Heart right ventricle (tissue), 16 donors: ENCODE measurements at regions not wholly inside any gene's neighbourhood (a gene's known extent, or its start where the extent isn't known, plus 50 kb on each side); places are given as distances from the start of the nearest gene placed in this dataset.
A peak's percentile ranks its signal among the peaks of the same experiment; 100 is the strongest.

Experiments used
- ATAC-seq, 8 donors: fragments of 200-7000 bp; cut with Tn5 transposase; one replicate each; pipeline ENCODE4 v1.9.1; 2020; ENCODE audit warnings: mild to moderate bottlenecking in 8 of 8, moderate library complexity in 8 of 8, moderate number of reproducible peaks in 1 of 8
- DNase-seq, 2 donors: peaks; one replicate each; pipeline ENCODE4 v3.0.0-alpha.2; 2020
- H3K27ac ChIP-seq, 10 donors: fragments of 200-600 bp; sonication (generic) in 2 of 10; one replicate each; pipeline versions ENCODE4 v1.5.0 to v1.8.0; 2020 to 2022; ENCODE audit warnings: mild to moderate bottlenecking in 3 of 10
- H3K27me3 ChIP-seq, 7 donors: fragments of 200-600 bp; one replicate each; pipeline ENCODE4 v1.8.0; 2021 to 2022; ENCODE audit warnings: mild to moderate bottlenecking in 2 of 7
- H3K36me3 ChIP-seq, 9 donors: fragments of 200-600 bp; sonication (generic) in 1 of 9; one replicate each; pipeline versions ENCODE4 v1.5.0 to v1.8.0; 2020 to 2022; ENCODE audit warnings: mild to moderate bottlenecking in 2 of 9
- H3K4me1 ChIP-seq, 9 donors: fragments of 200-600 bp; sonication (generic) in 1 of 9; one replicate each; pipeline versions ENCODE4 v1.5.0 to v1.8.0; 2020 to 2022; ENCODE audit warnings: mild to moderate bottlenecking in 4 of 9
- H3K4me3 ChIP-seq, 10 donors: fragments of 200-600 bp; sonication (generic) in 2 of 10; one replicate each; pipeline versions ENCODE4 v1.5.0 to v1.8.0; 2020 to 2022; ENCODE audit warnings: mild to moderate bottlenecking in 7 of 10, moderate library complexity in 2 of 10
- H3K9me3 ChIP-seq, 11 donors: fragments of 200-600 bp in 10 of 11; sonication (generic) in 2 of 11; one replicate each; pipeline versions ENCODE4 v1.5.0 to v1.8.0; 2013 to 2022; ENCODE audit warnings: mild to moderate bottlenecking in 2 of 11, control low read depth in 1 of 11, moderate library complexity in 1 of 11
- WGBS, 2 donors: extraction: QIAGEN DNeasy Blood & Tissue Kit; methylation state at CpG; one replicate each; pipeline ENCODE4 v1.1.7; 2013; ENCODE audit warnings: inconsistent platforms in 1 of 2; 5-methylcytosine and 5-hydroxymethylcytosine counted together
- intact Hi-C, 10 donors: fragments of 100-400 bp; cut with DNase I; formaldehyde crosslinking; loops; one replicate each; pipeline versions ENCODE4 v1.11.1 to v1.14.2; 2022
- TF ChIP-seq, protein P1 (sequence below), 9 donors: fragments of 200-600 bp; sonication (generic) in 2 of 9; IDR thresholded peaks; one replicate each; pipeline versions ENCODE4 v1.5.0 to v1.8.0; 2021 to 2022; ENCODE audit warnings: antibody characterized with exemption in 9 of 9, mild to moderate bottlenecking in 5 of 9, moderate library complexity in 1 of 9
- donor health status: Arrhythmogenic right ventricular cardiomyopathy.
- donor health status: ischemic (EF 13 %, LVEDD 7.1; RV severe dilation, severe dysfunction).
- donor health status: healthy with polysubstance abuse.
- donor health status: DM: no; HTN: yes; CAD: no.
- donor health status: DM: no; HTN: no; CAD: no.
- donor health status: ischemic (EF 25% LVEDD 6.9; RV normal size, moderate dysfunction).
- donor health status: ischemic (EF 25% LVEDD 5.7; RV mildly dilated, moderate dysfunction).
- donor health status: healthy.
- donor health status: DM: yes; HTN: yes; CAD: no.
- donor health status: Ischemic cardiomyopathy.
- donor health status: ischemic (EF 35%, LVEDD 5.7; RV mildly dilated, moderate dysfunction).
- donor health status: nonischemic (EF 11% LVEDD 7.7; RV severe dilation, severe dysfunction).
- donor health status: DM: yes; HTN: yes; CAD: no.
- donor health status: PGD.
- donor health status: ischemic (EF 29% LVEDD 5.4; RV normal size, mild dysfunction).
- donor health status: nonischemic (EF 23%, LVEDD 6.1; RV moderate dilation, normal function).

DNA sequence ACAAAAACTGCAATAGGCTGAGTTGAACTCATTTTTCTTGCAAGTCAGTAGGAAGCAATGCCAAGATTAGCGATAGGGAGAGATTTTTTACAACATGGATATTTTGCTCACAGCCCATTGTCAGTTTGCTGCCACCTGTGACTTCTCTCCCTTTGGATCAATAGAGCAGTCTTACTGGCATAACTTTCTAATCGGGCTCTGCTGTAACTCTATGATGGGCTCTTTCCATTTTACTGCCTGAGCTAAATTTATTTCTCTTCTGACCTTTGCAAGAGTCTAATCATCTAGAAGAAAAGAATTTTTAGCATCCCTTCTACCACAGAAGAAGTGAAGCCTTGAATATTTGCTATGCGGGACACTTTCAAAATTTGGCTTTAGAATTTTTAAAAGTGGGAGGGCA lies 53.6 kb upstream of the SGCD start:
- no peaks in the 10 kb centered on the region for H3K36me3 ChIP-seq
- H3K4me1 ChIP-seq: peaks cover 0 to 44% (median 14%) of the 10 kb centered on the region in 9 donors
- H3K4me3 ChIP-seq: peak overlapping the region in 1 of 10 donors; percentile 1
- WGBS, 2 donors: 34 to 41% methylated on average over 3 of the region's 3 CpGs
- no peaks in the 10 kb centered on the region for H3K27me3 ChIP-seq
- intact Hi-C loops: no loop called here
- DNase-seq (no peak), ATAC-seq (peak in 2 of 8 donors; percentile 35 to 39)
- TF ChIP-seq, protein P1, sequence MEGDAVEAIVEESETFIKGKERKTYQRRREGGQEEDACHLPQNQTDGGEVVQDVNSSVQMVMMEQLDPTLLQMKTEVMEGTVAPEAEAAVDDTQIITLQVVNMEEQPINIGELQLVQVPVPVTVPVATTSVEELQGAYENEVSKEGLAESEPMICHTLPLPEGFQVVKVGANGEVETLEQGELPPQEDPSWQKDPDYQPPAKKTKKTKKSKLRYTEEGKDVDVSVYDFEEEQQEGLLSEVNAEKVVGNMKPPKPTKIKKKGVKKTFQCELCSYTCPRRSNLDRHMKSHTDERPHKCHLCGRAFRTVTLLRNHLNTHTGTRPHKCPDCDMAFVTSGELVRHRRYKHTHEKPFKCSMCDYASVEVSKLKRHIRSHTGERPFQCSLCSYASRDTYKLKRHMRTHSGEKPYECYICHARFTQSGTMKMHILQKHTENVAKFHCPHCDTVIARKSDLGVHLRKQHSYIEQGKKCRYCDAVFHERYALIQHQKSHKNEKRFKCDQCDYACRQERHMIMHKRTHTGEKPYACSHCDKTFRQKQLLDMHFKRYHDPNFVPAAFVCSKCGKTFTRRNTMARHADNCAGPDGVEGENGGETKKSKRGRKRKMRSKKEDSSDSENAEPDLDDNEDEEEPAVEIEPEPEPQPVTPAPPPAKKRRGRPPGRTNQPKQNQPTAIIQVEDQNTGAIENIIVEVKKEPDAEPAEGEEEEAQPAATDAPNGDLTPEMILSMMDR (IDR thresholded peaks at IDR 0.05): no peak
- H3K27ac ChIP-seq: peak overlapping the region in 7 of 10 donors; percentile 8 to 55 (median 51)
- peaks cover 0 to 12% (median 0%) of the 10 kb centered on the region in 11 donors for H3K9me3 ChIP-seq

DNA sequence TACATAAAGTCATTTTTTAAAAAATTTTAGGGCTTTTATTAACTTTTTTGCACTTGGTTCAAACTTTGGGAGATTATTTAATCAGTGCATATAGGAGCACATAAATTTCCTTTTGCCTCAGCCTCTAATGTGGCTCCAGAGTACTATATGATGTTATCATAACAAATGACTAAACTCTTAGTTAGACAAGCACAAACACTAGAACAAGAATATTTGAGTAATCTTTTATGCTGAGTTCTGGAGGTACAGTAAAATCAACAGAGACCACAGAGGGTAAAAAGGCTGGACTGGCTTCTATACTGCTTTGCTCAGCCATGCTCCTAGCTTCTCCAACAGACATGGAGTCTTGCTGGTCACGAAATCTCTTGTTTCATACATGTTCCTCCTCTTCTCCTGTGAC lies 52.5 kb upstream of the SGCD start:
- Histone ChIP-seq H3K4me3 (no peak overlapping the region), H3K27ac (no peak overlapping the region), H3K9me3 (peaks cover 0 to 11% (median 0%) of the 10 kb centered on the region in 11 donors), H3K27me3 (no peaks in the 10 kb centered on the region), H3K36me3 (no peaks in the 10 kb centered on the region), H3K4me1 (peaks cover 0 to 44% (median 14%) of the 10 kb centered on the region in 9 donors)
- TF ChIP-seq, protein P1 (IDR thresholded peaks at IDR 0.05): no peak
- DNase-seq: no peak
- ATAC-seq: no peak
- 73 to 87% methylated on average over 1 of the region's 1 CpG for WGBS, 2 donors
- intact Hi-C loops: no loop called here
